ENCODE measurements at regions not wholly inside any gene's neighbourhood (a gene's known extent, or its start where the extent isn't known, plus 50 kb on each side); places are given as distances from the start of the nearest gene placed in this dataset.

DNA sequence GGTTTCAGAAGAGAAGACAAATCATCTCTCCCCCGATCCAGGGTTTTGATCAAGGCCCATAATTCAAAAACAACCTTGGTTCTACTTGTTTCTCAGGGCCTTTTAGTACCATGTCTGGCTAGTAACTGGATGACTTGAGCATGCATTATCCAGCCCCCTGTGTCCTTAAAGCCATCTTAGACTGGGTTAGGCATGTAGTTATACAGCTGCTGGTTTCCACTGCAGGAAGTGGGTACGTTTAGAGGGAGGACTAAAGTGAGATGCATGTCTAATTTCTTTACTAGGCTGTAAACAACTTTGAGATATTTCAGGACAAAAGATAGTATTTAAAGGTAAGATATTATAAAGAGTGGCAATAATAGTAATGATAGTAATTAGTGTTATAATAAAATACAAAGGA lies 372.0 kb downstream of the PLK2 start:
- dilution Hi-C loops (cut with MboI; ENCODE audit: extremely low pct_ligation_motif_present, low sequenced_read_pairs) = no loop called here
- H3K9ac ChIP-seq (ENCODE audit: control insufficient read depth, extremely low read depth, insufficient read depth, low read length) = no peak overlapping the region
- no peaks in the 10 kb centered on the region for H3K27me3 ChIP-seq (ENCODE audit: control insufficient read depth, extremely low read depth, insufficient read depth, low read length)
- no peaks in the 10 kb centered on the region for H3K9me1 ChIP-seq (ENCODE audit: control insufficient read depth, extremely low read depth, insufficient read depth, low read length)
- H3K36me3 ChIP-seq (ENCODE audit: control insufficient read depth in 2 of 2, extremely low read depth in 1 of 2, insufficient read depth in 2 of 2, low read length in 2 of 2) = no peaks in the 10 kb centered on the region
- no peaks in the 10 kb centered on the region for H3K9me3 ChIP-seq (ENCODE audit: control insufficient read depth, low read depth, low read length)
- DNase-seq (ENCODE audit: low read depth, low spot score) (no peak), FAIRE-seq (no peak)
- H3K27ac ChIP-seq (ENCODE audit: control insufficient read depth, insufficient read depth, low read length) = no peak overlapping the region
- TF ChIP-seq, protein P1, sequence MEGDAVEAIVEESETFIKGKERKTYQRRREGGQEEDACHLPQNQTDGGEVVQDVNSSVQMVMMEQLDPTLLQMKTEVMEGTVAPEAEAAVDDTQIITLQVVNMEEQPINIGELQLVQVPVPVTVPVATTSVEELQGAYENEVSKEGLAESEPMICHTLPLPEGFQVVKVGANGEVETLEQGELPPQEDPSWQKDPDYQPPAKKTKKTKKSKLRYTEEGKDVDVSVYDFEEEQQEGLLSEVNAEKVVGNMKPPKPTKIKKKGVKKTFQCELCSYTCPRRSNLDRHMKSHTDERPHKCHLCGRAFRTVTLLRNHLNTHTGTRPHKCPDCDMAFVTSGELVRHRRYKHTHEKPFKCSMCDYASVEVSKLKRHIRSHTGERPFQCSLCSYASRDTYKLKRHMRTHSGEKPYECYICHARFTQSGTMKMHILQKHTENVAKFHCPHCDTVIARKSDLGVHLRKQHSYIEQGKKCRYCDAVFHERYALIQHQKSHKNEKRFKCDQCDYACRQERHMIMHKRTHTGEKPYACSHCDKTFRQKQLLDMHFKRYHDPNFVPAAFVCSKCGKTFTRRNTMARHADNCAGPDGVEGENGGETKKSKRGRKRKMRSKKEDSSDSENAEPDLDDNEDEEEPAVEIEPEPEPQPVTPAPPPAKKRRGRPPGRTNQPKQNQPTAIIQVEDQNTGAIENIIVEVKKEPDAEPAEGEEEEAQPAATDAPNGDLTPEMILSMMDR (optimal IDR thresholded peaks at IDR 0.05 in 1 of 3, IDR thresholded peaks at IDR 0.05 in 1 of 3, conservative IDR thresholded peaks at IDR 0.05 in 1 of 3; ENCODE audit: extremely low read depth in 1 of 3, insufficient read depth in 2 of 3, low read length in 3 of 3) = no peak
- TF ChIP-seq EZH2 (IDR thresholded peaks at IDR 0.05; ENCODE audit: low read length) = no peak
- H3K79me2 ChIP-seq (ENCODE audit: control insufficient read depth, insufficient read depth, low read length) = no peaks in the 10 kb centered on the region
- no peaks in the 10 kb centered on the region for H3K4me1 ChIP-seq (ENCODE audit: control insufficient read depth, extremely low read depth, insufficient read depth, low read length)
- no peak overlapping the region for H3K4me3 ChIP-seq (ENCODE audit: control insufficient read depth in 2 of 3, extremely low read depth in 1 of 3, insufficient read depth in 2 of 3, low read depth in 1 of 3, low read length in 3 of 3)
- no peaks in the 10 kb centered on the region for H4K20me1 ChIP-seq (ENCODE audit: control insufficient read depth, extremely low read depth, insufficient read depth, low read length)
- no peak overlapping the region for H3K4me2 ChIP-seq (ENCODE audit: control insufficient read depth, extremely low read depth, insufficient read depth, low read depth, low read length)
- H2AFZ ChIP-seq (ENCODE audit: control insufficient read depth, low read length) = no peak overlapping the region

DNA sequence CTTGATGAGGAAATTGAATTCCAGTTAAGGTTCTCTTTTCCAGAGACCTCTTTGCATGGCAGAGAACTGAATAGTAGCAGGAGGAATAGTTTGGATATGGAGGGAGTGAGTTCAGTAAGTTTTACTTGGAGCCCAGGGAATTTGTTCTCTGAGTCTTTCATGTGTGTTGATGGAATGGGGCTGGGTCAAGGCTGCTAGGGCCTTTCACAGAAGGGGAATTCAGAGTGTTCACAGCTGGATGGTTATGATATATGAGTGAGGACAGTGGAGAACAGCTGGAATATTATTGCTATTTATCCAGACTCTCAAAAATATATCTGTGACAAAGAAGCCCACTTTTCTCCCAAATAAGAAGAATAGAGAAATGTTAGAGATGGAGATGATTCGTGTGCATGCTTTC lies 372.8 kb downstream of the PLK2 start:
- H3K4me3 ChIP-seq (ENCODE audit: control insufficient read depth in 2 of 3, extremely low read depth in 1 of 3, insufficient read depth in 2 of 3, low read depth in 1 of 3, low read length in 3 of 3) = no peak overlapping the region
- no peak for DNase-seq (ENCODE audit: low read depth, low spot score)
- H3K9me1 ChIP-seq (ENCODE audit: control insufficient read depth, extremely low read depth, insufficient read depth, low read length) = no peaks in the 10 kb centered on the region
- no peaks in the 10 kb centered on the region for H3K79me2 ChIP-seq (ENCODE audit: control insufficient read depth, insufficient read depth, low read length)
- H3K27me3 ChIP-seq (ENCODE audit: control insufficient read depth, extremely low read depth, insufficient read depth, low read length) = no peaks in the 10 kb centered on the region
- dilution Hi-C loops (cut with MboI; ENCODE audit: extremely low pct_ligation_motif_present, low sequenced_read_pairs) = no loop called here
- no peak overlapping the region for H2AFZ ChIP-seq (ENCODE audit: control insufficient read depth, low read length)
- H3K4me1 ChIP-seq (ENCODE audit: control insufficient read depth, extremely low read depth, insufficient read depth, low read length) = no peaks in the 10 kb centered on the region
- H3K9ac ChIP-seq (ENCODE audit: control insufficient read depth, extremely low read depth, insufficient read depth, low read length) = no peak overlapping the region
- H3K27ac ChIP-seq (ENCODE audit: control insufficient read depth, insufficient read depth, low read length) = no peak overlapping the region
- H3K36me3 ChIP-seq (ENCODE audit: control insufficient read depth in 2 of 2, extremely low read depth in 1 of 2, insufficient read depth in 2 of 2, low read length in 2 of 2) = no peaks in the 10 kb centered on the region
- no peaks in the 10 kb centered on the region for H4K20me1 ChIP-seq (ENCODE audit: control insufficient read depth, extremely low read depth, insufficient read depth, low read length)
- TF ChIP-seq, protein P1 (optimal IDR thresholded peaks at IDR 0.05 in 1 of 3, IDR thresholded peaks at IDR 0.05 in 1 of 3, conservative IDR thresholded peaks at IDR 0.05 in 1 of 3; ENCODE audit: extremely low read depth in 1 of 3, insufficient read depth in 2 of 3, low read length in 3 of 3) = no peak
- TF ChIP-seq EZH2 (IDR thresholded peaks at IDR 0.05; ENCODE audit: low read length) = no peak
- FAIRE-seq = no peak
- no peak overlapping the region for H3K4me2 ChIP-seq (ENCODE audit: control insufficient read depth, extremely low read depth, insufficient read depth, low read depth, low read length)
- H3K9me3 ChIP-seq (ENCODE audit: control insufficient read depth, low read depth, low read length) = no peaks in the 10 kb centered on the region
